IPS DF 6.9 (cell line): ENCODE measurements at regions not wholly inside any gene's neighbourhood (a gene's known extent, or its start where the extent isn't known, plus 50 kb on each side); places are given as distances from the start of the nearest gene placed in this dataset.

ENCODE experiments used
- DNase-seq: peaks from one replicate; pipeline ENCODE4 v3.0.0-alpha.2; 2013; ENCODE audit warnings: low read depth, low spot score
- H3K27ac ChIP-seq: one replicate; pipeline ENCODE4 v1.5.1; 2013; ENCODE audit warnings: low read length, control low read depth
- H3K27me3 ChIP-seq: 2 replicates; pipeline ENCODE4 v1.6.1; 2013; ENCODE audit warnings: mild to moderate bottlenecking, low read length; ENCODE audit not compliant: control insufficient read depth, insufficient read depth
- H3K36me3 ChIP-seq: 2 replicates; pipeline ENCODE4 v1.6.1; 2013; ENCODE audit warnings: low read length; ENCODE audit not compliant: control insufficient read depth, insufficient read depth
- H3K4me1 ChIP-seq: 2 replicates; pipeline ENCODE4 v1.6.1; 2013; ENCODE audit warnings: low read length; ENCODE audit not compliant: control insufficient read depth, insufficient read depth
- H3K4me3 ChIP-seq: 2 replicates; pipeline ENCODE4 v1.5.1; 2013; ENCODE audit warnings: mild to moderate bottlenecking, low read length
- H3K9me3 ChIP-seq: 2 replicates; pipeline ENCODE4 v1.6.1; 2013; ENCODE audit warnings: low read length, inconsistent platforms; ENCODE audit not compliant: control insufficient read depth, insufficient read depth
- WGBS: extraction: QIAGEN DNeasy Blood & Tissue Kit; methylation state at CpG from one replicate; pipeline ENCODE4 v1.1.7; 2013; ENCODE audit warnings: mixed read lengths, missing lambda C conversion rate; ENCODE audit not compliant: insufficient read length, insufficient coverage; 5-methylcytosine and 5-hydroxymethylcytosine counted together

DNA sequence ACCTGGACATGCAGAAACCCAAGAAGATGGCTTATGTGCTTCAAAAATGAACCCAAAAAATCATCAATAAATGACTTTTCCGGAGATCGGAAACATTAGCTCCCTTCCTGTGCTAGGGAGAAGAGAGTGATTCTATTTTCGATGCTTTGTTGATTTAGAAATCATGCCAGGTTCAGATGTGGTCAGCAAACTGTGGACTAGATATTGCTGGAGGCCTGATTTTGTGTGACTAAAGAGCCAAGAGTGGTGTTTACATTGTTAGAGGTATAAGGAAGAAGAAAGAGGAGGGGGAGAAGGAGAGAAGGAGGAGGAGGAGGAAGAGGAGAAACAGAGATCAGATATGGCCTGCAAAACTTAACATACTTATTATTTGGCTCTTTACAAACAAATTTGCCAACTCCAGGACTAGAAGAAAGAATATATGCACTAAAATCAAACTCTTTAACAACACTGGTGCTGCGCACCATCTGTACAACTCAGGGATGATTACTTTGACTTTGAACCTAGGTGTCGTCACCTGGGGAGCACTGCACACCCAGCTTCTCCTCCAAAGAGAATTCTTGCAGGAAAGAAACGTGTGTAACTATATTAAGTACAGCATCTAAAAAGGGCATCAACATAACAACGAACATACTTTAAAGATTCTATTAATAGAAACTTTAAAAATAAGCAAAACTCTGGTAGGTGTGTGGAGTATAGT lies 664.9 kb upstream of the LCORL start:
- no peaks in the 10 kb centered on the region; the same call in 1 of the 2 replicates for H3K4me1 ChIP-seq
- H3K9me3 ChIP-seq: no peaks in the 10 kb centered on the region
- H3K27me3 ChIP-seq: no peaks in the 10 kb centered on the region
- no peak overlapping the region for H3K4me3 ChIP-seq
- no CpG with 5 or more reads among the region's 7 CpGs for WGBS
- H3K36me3 ChIP-seq: no peaks in the 10 kb centered on the region
- H3K27ac ChIP-seq: no peak overlapping the region
- no peak for DNase-seq

DNA sequence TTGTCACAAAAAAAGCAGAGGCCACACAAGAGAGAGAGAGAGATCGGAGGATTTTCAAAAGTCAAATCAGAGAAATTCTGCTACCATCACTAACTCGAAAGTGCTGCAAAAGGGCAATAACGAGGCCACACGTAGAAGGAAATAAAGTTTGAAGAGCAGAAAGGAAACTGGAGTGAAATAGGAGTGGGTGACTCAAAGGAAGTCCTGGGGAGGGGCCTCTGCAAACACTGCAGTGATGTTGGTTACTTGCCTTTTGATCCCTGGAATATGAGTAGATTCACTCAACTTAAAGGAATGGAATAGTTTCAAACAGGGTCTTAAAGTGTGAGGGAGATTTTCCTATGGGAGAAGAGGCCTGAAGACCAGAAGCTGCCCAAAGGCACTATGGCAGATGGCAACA lies 663.4 kb upstream of the LCORL start:
- no peak for DNase-seq
- WGBS: no CpG with 5 or more reads among the region's 4 CpGs
- Histone ChIP-seq H3K4me1 (no peaks in the 10 kb centered on the region), H3K36me3 (no peaks in the 10 kb centered on the region), H3K9me3 (no peaks in the 10 kb centered on the region), H3K4me3 (no peak overlapping the region), H3K27ac (no peak overlapping the region), H3K27me3 (no peaks in the 10 kb centered on the region)

DNA sequence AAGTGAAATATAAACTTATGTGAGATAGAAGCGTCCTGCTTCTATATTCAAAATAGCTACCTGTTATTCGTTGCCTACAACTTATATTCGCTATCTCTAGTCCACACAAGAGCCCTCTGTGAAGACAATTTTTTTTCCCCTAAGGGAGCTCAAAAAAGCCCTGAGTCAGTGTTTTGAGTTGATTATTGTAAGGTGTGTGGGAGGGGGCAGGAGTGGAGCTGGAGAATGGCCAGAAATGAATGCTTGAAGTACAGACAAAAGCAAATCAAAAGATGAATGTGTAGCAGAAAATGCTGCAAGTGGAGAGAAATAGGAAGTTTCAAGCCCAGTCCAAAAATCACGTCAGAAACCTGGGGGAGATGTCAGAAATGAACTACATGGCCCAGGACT lies 655.0 kb upstream of the LCORL start:
- Histone ChIP-seq H3K36me3 (no peaks in the 10 kb centered on the region), H3K27ac (no peak overlapping the region), H3K4me1 (no peaks in the 10 kb centered on the region), H3K9me3 (no peaks in the 10 kb centered on the region), H3K4me3 (no peak overlapping the region), H3K27me3 (no peaks in the 10 kb centered on the region)
- no peak for DNase-seq
- no CpG with 5 or more reads among the region's 4 CpGs for WGBS

DNA sequence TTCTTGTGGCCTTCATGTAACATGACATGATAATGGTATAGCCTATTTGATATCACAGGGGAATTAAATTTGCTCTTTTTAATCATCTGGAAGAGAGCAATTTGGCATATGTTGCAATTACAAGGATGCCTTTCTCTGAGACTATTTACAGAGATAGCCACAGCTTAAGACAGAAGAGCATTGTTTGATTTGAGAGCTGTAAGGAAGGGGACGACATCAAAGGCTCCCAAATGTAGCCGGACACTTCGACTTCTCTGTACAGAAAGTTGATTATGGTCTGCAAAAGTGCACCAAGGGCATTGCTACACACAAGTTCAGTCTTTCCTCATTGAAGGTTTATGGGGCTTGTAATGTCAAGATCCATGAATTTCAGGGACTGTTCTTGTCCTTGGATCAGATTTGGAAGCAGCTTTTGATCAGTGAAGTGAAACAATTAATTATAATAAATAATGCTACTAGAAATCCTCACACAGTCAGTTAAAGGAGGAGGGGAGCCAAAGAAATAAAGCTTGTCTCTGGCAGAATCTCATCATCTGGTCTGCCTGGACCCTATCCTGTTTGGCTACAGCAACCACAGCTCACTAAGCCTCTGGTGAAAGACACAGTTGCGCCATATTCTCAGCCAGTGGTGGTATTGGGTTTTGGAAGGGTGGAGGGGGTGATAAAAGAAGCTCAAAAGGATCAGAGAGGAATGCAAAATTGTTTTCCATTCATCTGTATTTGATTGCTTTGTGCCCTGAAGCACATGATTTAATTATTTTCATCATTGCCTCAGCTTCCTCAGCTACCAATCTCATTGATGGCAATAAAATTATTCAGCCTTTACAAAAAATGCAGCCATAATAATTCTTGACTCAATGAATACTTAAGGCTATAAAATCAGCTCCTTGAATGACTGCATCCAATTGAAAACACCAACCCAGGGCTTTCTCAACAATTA lies 654.3 kb upstream of the LCORL start:
- DNase-seq: no peak
- no CpG with 5 or more reads among the region's 4 CpGs for WGBS

DNA sequence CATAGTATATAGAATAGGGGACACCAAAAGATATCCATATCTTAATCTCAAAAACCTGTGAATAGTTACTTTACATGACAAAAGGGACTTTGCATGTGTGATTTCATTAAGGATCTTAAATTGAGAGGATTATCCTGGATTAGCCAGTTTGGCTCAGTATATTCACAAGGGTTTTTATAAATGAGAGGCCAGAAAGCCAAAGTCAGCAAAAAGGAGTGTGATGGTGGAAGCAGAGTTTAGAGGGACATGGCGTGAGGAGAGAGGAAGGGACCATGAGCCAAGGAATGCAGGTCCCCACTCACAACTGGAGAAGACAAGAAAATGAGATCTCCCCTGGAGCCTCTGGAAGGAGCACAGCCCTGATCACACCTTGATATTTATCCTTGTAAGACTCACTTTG lies 648.5 kb upstream of the LCORL start:
- DNase-seq: no peak
- Histone ChIP-seq H3K9me3 (no peaks in the 10 kb centered on the region), H3K4me1 (no peaks in the 10 kb centered on the region), H3K4me3 (no peak overlapping the region), H3K27ac (no peak overlapping the region), H3K36me3 (no peaks in the 10 kb centered on the region), H3K27me3 (no peaks in the 10 kb centered on the region)
- WGBS: no CpG with 5 or more reads among the region's 1 CpG

More for the DNA sequence above, 654.3 kb upstream of the LCORL start:
- H3K27me3 ChIP-seq: no peaks in the 10 kb centered on the region
- no peaks in the 10 kb centered on the region for H3K9me3 ChIP-seq
- no peak overlapping the region for H3K27ac ChIP-seq
- no peaks in the 10 kb centered on the region for H3K36me3 ChIP-seq
- H3K4me1 ChIP-seq: no peaks in the 10 kb centered on the region
- H3K4me3 ChIP-seq: no peak overlapping the region

DNA sequence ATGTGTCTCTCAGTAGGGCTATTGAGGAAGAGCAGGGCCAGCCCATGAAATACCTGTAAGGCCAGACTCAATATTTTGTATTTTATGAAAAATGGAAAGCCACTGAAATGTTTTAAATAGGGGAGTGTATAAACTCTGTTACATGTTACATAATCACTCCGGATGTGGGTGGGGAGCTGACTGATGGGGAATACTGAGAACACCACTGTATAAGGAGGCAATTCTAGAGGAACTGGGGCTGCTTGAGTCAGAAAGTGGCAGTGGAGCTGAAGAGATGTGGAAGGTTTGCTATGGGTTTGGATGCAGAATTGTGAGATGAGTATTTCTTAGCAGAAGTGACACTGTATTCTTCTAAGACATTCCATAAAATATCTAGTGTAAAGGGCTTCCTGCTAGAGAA lies 647.8 kb upstream of the LCORL start:
- no peaks in the 10 kb centered on the region for H3K9me3 ChIP-seq
- no CpG with 5 or more reads among the region's 1 CpG for WGBS
- no peaks in the 10 kb centered on the region for H3K27me3 ChIP-seq
- DNase-seq: no peak
- H3K4me1 ChIP-seq: no peaks in the 10 kb centered on the region
- no peaks in the 10 kb centered on the region for H3K36me3 ChIP-seq
- no peak overlapping the region for H3K4me3 ChIP-seq
- no peak overlapping the region for H3K27ac ChIP-seq

DNA sequence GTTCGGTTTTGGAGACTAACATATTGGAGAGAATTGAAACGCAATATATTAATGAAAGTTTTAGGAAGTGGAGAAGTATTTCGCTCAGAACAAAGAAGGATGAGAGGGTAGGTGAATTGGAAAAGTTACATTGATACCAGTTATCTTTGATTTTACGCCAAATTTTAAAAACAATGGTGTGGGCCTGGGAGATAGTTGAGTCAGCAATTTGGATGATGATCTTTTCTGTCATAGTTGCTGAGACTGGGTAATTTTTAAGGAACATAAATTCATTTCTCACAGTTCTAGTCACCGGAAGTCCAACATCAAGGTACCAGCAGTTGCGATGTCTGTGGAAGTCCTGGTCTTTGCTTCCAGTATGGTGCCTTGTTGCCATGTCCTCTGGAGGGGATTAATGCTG lies 644.8 kb upstream of the LCORL start:
- H3K9me3 ChIP-seq: no peaks in the 10 kb centered on the region
- no peak overlapping the region for H3K27ac ChIP-seq
- no peaks in the 10 kb centered on the region for H3K36me3 ChIP-seq
- no peaks in the 10 kb centered on the region for H3K27me3 ChIP-seq
- 100% methylated on average over 3 of the region's 6 CpGs for WGBS
- DNase-seq: no peak
- no peaks in the 10 kb centered on the region for H3K4me1 ChIP-seq
- no peak overlapping the region for H3K4me3 ChIP-seq

DNA sequence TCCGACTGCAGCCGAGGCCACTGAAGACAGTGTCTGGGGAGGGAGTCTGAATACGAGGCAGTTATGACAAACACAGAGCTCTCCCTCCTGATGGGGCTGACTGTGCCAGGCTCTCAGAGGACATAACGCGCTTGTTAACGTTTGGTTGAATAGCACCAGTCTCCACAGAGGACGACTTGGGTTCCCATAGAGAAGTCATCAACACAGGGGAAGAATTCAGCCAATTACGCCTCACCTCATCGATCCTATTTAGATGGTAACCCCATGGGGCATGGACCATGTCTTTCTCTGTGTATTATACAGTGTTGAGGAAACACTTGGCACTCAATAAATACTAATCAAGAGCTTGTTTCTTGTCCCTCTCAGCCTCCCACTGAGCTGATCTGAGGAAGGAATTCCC lies 642.6 kb upstream of the LCORL start:
- WGBS: no CpG with 5 or more reads among the region's 9 CpGs

DNA sequence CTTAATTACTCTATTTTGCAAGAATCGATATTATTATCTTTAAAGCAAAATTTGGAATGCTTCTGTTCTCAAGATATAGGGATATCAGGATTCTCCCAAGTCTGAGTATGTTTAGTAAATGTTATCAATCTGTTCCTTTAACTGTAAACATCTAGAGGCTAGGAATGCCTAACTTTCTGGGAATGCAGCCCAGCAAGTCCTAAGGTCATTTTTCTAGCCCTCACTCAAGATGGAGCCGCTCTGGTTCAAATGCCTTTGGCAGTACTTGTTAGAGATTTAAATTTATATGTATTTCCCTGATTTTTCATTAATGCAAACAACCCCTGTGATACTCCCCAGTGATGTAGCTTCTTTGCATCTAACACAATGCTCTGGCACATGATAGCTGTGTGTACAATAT lies 623.8 kb upstream of the LCORL start:
- no peak overlapping the region for H3K27ac ChIP-seq
- no peaks in the 10 kb centered on the region for H3K36me3 ChIP-seq
- no peak for DNase-seq
- no peaks in the 10 kb centered on the region; the same call in 1 of the 2 replicates for H3K4me1 ChIP-seq
- H3K27me3 ChIP-seq: no peaks in the 10 kb centered on the region
- WGBS: no CpG with 5 or more reads among the region's 2 CpGs
- H3K9me3 ChIP-seq: no peaks in the 10 kb centered on the region; the same call in 1 of the 2 replicates
- no peak overlapping the region for H3K4me3 ChIP-seq

More for the DNA sequence above, 642.6 kb upstream of the LCORL start:
- no peak overlapping the region for H3K4me3 ChIP-seq
- no peak overlapping the region for H3K27ac ChIP-seq
- no peaks in the 10 kb centered on the region for H3K27me3 ChIP-seq
- no peak for DNase-seq
- no peaks in the 10 kb centered on the region for H3K4me1 ChIP-seq
- no peaks in the 10 kb centered on the region for H3K36me3 ChIP-seq
- no peaks in the 10 kb centered on the region for H3K9me3 ChIP-seq

DNA sequence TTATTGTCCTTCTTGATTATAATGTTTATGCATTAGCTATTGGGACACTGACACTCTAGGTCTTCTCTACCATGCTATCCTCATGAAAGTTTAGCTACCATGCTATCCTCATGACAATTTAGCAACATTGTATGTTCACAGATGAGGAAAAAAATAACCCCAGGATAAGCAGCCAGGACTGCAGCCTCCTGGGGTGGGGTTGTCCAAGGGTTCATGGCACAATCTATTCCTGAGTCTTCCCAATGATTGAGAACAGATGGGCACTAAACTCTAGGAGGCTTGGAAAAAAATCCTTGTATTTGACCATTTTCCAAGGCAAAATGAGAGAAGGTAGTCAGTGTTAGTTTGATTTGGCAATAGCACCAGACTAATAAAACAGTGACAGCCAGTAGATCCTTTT lies 619.8 kb upstream of the LCORL start:
- no peak overlapping the region for H3K4me3 ChIP-seq
- H3K4me1 ChIP-seq: no peaks in the 10 kb centered on the region; the same call in 1 of the 2 replicates
- no peaks in the 10 kb centered on the region; the same call in 1 of the 2 replicates for H3K9me3 ChIP-seq
- DNase-seq: no peak
- H3K27ac ChIP-seq: no peak overlapping the region
- no peaks in the 10 kb centered on the region for H3K36me3 ChIP-seq
- no peaks in the 10 kb centered on the region for H3K27me3 ChIP-seq
